PC-3 (cell line): ENCODE measurements at regions not wholly inside any gene's neighbourhood (a gene's known extent, or its start where the extent isn't known, plus 50 kb on each side); places are given as distances from the start of the nearest gene placed in this dataset.

ENCODE experiments used
- EZH2 ChIP-seq: fragments of 300-600 bp; sonication (generic); IDR thresholded peaks from one replicate; pipeline ENCODE4 v1.6.1; 2017; ENCODE audit warnings: antibody characterized with exemption, mild to moderate bottlenecking, low read length; ENCODE audit not compliant: unreplicated experiment
- TF ChIP-seq, protein P1 (sequence below): fragments of 300-600 bp; sonication (generic); conservative IDR thresholded peaks from 2 replicates; pipeline ENCODE4 v1.5.1; 2017; ENCODE audit warnings: antibody characterized with exemption, low read depth, mild to moderate bottlenecking, low read length

DNA sequence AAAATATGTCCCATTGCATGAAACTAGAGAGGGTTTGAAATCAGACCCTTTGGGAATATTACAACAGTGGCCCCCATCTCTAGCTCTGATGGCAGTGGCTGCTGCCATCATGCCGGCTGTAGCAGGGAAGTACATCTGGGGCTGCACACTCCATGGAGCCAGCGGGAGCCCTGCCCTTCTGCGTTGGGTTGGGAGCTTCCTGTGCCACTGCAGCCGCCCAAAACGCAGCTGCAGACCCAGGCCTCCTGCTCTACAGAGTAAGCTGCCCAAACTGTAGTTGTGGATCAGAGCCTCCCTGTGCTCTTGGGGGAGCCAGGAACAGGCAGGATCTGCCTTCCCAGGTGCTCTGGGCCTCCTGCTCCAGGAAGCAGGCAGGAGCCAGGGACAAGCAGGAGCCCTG lies 450.0 kb downstream of the HS3ST3B1 start:
- TF ChIP-seq, protein P1, sequence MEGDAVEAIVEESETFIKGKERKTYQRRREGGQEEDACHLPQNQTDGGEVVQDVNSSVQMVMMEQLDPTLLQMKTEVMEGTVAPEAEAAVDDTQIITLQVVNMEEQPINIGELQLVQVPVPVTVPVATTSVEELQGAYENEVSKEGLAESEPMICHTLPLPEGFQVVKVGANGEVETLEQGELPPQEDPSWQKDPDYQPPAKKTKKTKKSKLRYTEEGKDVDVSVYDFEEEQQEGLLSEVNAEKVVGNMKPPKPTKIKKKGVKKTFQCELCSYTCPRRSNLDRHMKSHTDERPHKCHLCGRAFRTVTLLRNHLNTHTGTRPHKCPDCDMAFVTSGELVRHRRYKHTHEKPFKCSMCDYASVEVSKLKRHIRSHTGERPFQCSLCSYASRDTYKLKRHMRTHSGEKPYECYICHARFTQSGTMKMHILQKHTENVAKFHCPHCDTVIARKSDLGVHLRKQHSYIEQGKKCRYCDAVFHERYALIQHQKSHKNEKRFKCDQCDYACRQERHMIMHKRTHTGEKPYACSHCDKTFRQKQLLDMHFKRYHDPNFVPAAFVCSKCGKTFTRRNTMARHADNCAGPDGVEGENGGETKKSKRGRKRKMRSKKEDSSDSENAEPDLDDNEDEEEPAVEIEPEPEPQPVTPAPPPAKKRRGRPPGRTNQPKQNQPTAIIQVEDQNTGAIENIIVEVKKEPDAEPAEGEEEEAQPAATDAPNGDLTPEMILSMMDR = no peak
- TF ChIP-seq EZH2 = no peak
